Heart left ventricle (tissue), 16 donors: ENCODE measurements at regions not wholly inside any gene's neighbourhood (a gene's known extent, or its start where the extent isn't known, plus 50 kb on each side); places are given as distances from the start of the nearest gene placed in this dataset.
"Not testable (repeated sequence)": the region's sequence is repeated elsewhere in the genome, so short reads cannot be mapped to it uniquely, and the experiment has no call there.

Experiments
- ATAC-seq, 4 donors: fragments of 200-7000 bp; cut with Tn5 transposase; one replicate each; pipeline ENCODE4 v1.9.1; 2020 to 2022; ENCODE audit warnings: moderate library complexity in 4 of 4, mild to moderate bottlenecking in 3 of 4, moderate number of reproducible peaks in 1 of 4
- DNase-seq, 5 donors: peaks; one replicate each; pipeline ENCODE4 v3.0.0-alpha.2; 2020
- H3K27ac ChIP-seq, 12 donors: fragments of 200-600 bp; sonication (generic) in 4 of 12; one replicate each; pipeline versions ENCODE4 v1.5.0 to v1.8.0; 2016 to 2022; ENCODE audit warnings: mild to moderate bottlenecking in 2 of 12
- H3K27me3 ChIP-seq, 9 donors: fragments of 200-600 bp; sonication (generic) in 2 of 9; one replicate each; pipeline versions ENCODE4 v1.5.1 to v1.8.0; 2016 to 2022; ENCODE audit warnings: mild to moderate bottlenecking in 3 of 9
- H3K36me3 ChIP-seq, 9 donors: fragments of 200-600 bp; sonication (generic) in 2 of 9; one replicate each; pipeline versions ENCODE4 v1.5.0 to v1.8.0; 2018 to 2022; ENCODE audit warnings: mild to moderate bottlenecking in 2 of 9
- H3K4me1 ChIP-seq, 12 donors: fragments of 200-600 bp; sonication (generic) in 4 of 12; one replicate each; pipeline versions ENCODE4 v1.5.0 to v1.8.0; 2016 to 2022; ENCODE audit warnings: mild to moderate bottlenecking in 3 of 12
- H3K4me3 ChIP-seq, 12 donors: fragments of 200-600 bp; sonication (generic) in 4 of 12; one replicate each; pipeline versions ENCODE4 v1.5.0 to v1.8.0; 2017 to 2022; ENCODE audit warnings: mild to moderate bottlenecking in 9 of 12, moderate library complexity in 4 of 12
- H3K9me3 ChIP-seq, 12 donors: fragments of 200-600 bp; sonication (generic) in 4 of 12; one replicate each; pipeline versions ENCODE4 v1.5.0 to v1.8.0; 2016 to 2022; ENCODE audit warnings: mild to moderate bottlenecking in 1 of 12
- CTCF ChIP-seq, 12 donors: fragments of 200-600 bp; sonication (generic) in 4 of 12; IDR thresholded peaks; one replicate each; pipeline versions ENCODE4 v1.5.0 to v1.8.0; 2018 to 2022; ENCODE audit warnings: antibody characterized with exemption in 12 of 12, mild to moderate bottlenecking in 5 of 12
- POLR2A ChIP-seq, 2 donors: fragments of 450-650 bp; IDR thresholded peaks; one replicate each; pipeline ENCODE4 v1.6.1; 2017; ENCODE audit warnings: antibody characterized with exemption in 2 of 2, mild to moderate bottlenecking in 2 of 2, moderate library complexity in 2 of 2
- WGBS, 4 donors: extraction: QIAGEN DNeasy Blood & Tissue Kit in 2 of 4; methylation state at CpG; one replicate each; pipeline versions ENCODE4 v1.1.5 to v1.1.7; 2013 to 2018; 5-methylcytosine and 5-hydroxymethylcytosine counted together
- intact Hi-C, 10 donors: fragments of 100-400 bp; cut with DNase I; formaldehyde crosslinking; loops; one replicate each; pipeline versions ENCODE4 v1.11.1 to v1.14.2; 2022
- donor health status: ischemic (EF 13 %, LVEDD 7.1; RV severe dilation, severe dysfunction).
- donor health status: healthy with polysubstance abuse.
- donor health status: DM: no; HTN: yes; CAD: no.
- donor health status: DM: no; HTN: no; CAD: no.
- donor health status: ischemic (EF 25% LVEDD 6.9; RV normal size, moderate dysfunction).
- donor health status: ischemic (EF 25% LVEDD 5.7; RV mildly dilated, moderate dysfunction).
- donor health status: healthy.
- donor health status: DM: yes; HTN: yes; CAD: no.
- donor health status: ischemic (EF 35%, LVEDD 5.7; RV mildly dilated, moderate dysfunction).
- donor health status: nonischemic (EF 11% LVEDD 7.7; RV severe dilation, severe dysfunction).
- donor health status: DM: yes; HTN: yes; CAD: no.
- donor health status: PGD.
- donor health status: ischemic (EF 29% LVEDD 5.4; RV normal size, mild dysfunction).
- donor health status: nonischemic (EF 23%, LVEDD 6.1; RV moderate dilation, normal function).

DNA sequence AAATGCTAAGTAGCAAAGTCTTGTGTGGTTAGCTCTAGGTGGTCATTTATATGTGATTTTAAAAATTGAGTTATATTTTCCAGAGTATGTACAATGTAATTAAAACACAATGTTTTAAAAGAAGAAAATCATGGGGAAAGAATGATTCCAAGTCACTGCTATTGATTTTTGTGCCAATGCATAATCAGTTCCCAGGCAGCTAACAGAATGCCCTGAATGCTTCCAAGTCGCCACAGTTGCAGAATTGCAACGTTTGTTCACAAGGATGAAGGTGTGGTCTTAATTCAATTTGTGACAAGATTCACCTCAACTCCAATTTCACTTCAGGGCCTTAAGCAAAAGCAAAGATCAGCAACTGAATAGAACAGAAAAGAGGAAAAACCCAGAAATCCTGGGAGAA, 200.4 kb downstream of the SPP2 start:
- intact Hi-C loops = no loop called here
- Histone ChIP-seq H3K4me3 (no peak overlapping the region), H3K9me3 (no peaks in the 10 kb centered on the region), H3K36me3 (no peaks in the 10 kb centered on the region), H3K4me1 (no peaks in the 10 kb centered on the region), H3K27ac (no peak overlapping the region), H3K27me3 (peaks cover 0 to 39% (median 5%) of the 10 kb centered on the region in 9 donors)
- ATAC-seq (no peak), DNase-seq (no peak)
- no peak for TF ChIP-seq POLR2A (IDR thresholded peaks at IDR 0.05)
- TF ChIP-seq CTCF (IDR thresholded peaks at IDR 0.05) = no peak
- WGBS, 4 donors = 60 to 65% (median 62%) methylated on average over 2 of the region's 2 CpGs

- ATAC-seq = no peak
- no peak for TF ChIP-seq CTCF (IDR thresholded peaks at IDR 0.05)
- TF ChIP-seq POLR2A (IDR thresholded peaks at IDR 0.05) = no peak
- Histone ChIP-seq H3K36me3 (no peaks in the 10 kb centered on the region), H3K4me3 (no peak overlapping the region), H3K9me3 (no peaks in the 10 kb centered on the region), H3K27me3 (peaks cover 0 to 39% (median 5%) of the 10 kb centered on the region in 9 donors), H3K4me1 (no peaks in the 10 kb centered on the region), H3K27ac (no peak overlapping the region)
- WGBS, 4 donors = 68 to 84% (median 71%) methylated on average over 5 of the region's 5 CpGs
- DNase-seq = no peak
- intact Hi-C loops = no loop called here
Measured at GRCh38 chr2:234249873-234250272, 199.4 kb downstream of the SPP2 start.

GRCh38 chr2:234249034-234249735, 198.7 kb downstream of the SPP2 start:
- DNase-seq = no peak
- intact Hi-C loops = no loop called here
- no peaks in the 10 kb centered on the region for H3K9me3 ChIP-seq

GRCh38 chr2:234248213-234248710, 197.8 kb downstream of the SPP2 start:
- H3K4me3 ChIP-seq, H3K36me3 ChIP-seq, ATAC-seq, H3K9me3 ChIP-seq, intact Hi-C loops, H3K27ac ChIP-seq, DNase-seq, H3K4me1 ChIP-seq: not testable (repeated sequence)
- WGBS, 4 donors = 91 to 95% (median 94%) methylated on average over 9 to 10 of the region's 10 CpGs
- peaks cover 0 to 36% (median 0%) of the 10 kb centered on the region in 9 donors for H3K27me3 ChIP-seq

More at GRCh38 chr2:234249034-234249735, 198.7 kb downstream of the SPP2 start:
- TF ChIP-seq POLR2A (IDR thresholded peaks at IDR 0.05) = no peak
- Histone ChIP-seq H3K27ac (no peak overlapping the region), H3K4me3 (no peak overlapping the region), H3K36me3 (no peaks in the 10 kb centered on the region), H3K27me3 (peaks cover 0 to 39% (median 5%) of the 10 kb centered on the region in 9 donors), H3K4me1 (no peaks in the 10 kb centered on the region)
- no peak for ATAC-seq
- WGBS, 4 donors = 82 to 85% (median 83%) methylated on average over 5 of the region's 5 CpGs

DNA sequence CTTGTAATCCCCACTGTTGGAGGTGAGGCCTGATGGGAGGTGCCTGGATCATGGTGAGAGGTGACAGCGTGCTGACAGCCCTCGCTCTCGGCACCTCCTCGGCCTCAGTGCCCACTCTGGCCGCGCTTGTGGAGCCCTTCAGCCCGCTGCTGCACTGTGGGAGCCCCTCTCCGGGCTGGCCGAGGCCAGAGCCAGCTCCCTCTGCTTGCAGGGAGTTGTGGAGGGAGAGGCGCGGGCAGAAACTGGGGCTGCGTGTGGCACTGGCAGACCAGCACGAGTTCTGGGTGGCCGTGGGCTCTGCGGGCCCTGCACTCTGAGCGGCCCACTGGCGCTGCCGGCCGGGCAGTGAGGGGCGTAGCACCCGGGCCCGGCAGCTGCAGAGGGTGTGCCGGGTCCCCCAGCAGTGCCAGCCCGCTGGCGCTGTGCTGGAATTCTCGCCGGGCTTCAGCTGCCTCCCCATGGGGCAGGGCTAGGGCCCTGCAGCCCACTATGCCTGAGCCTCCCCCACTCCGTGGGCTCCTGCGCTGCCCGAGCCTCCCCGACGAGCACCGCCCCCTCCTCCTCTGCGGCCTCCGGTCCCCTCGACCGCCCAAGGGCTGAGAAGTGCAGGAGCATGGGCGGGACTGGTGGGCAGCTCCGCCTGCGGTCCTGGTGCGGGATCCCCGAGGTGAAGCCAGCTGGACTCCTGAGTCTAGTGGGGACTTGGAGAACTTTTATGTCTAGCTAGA, 197.1 kb downstream of the SPP2 start:
- ATAC-seq = no peak
- DNase-seq = no peak
- no peak overlapping the region for H3K4me3 ChIP-seq
- no peaks in the 10 kb centered on the region for H3K9me3 ChIP-seq
- no peaks in the 10 kb centered on the region for H3K4me1 ChIP-seq
- intact Hi-C loops = no loop called here
- peaks cover 0 to 30% (median 0%) of the 10 kb centered on the region in 9 donors for H3K27me3 ChIP-seq
- H3K36me3 ChIP-seq = no peaks in the 10 kb centered on the region
- TF ChIP-seq CTCF (IDR thresholded peaks at IDR 0.05) (no peak), POLR2A (IDR thresholded peaks at IDR 0.05) (no peak)
- 96 to 98% (median 96%) methylated on average over 9 to 42 of the region's 42 CpGs for WGBS, 4 donors
- no peak overlapping the region for H3K27ac ChIP-seq
